ENCODE measurements at regions not wholly inside any gene's neighbourhood (a gene's known extent, or its start where the extent isn't known, plus 50 kb on each side); places are given as distances from the start of the nearest gene placed in this dataset.

GRCh38 chr10:30763918-30764317 is 134.4 kb upstream of the LYZL2 start:
- H3K9me3 ChIP-seq (ENCODE audit: low read length) = no peaks in the 10 kb centered on the region
- ChIA-PET CTCF (interaction anchor here (0.8 to 1.2 kb wide), 2 partner anchors 12 to 20 kb away, joined by 4 read pairs; no protein-coding TSS in a partner anchor), POLR2A (no interaction called here)
- H3K9me3 Mint-ChIP-seq = peaks cover 0 to 4% (median 2%) of the 10 kb centered on the region in 5 donors
- no peak overlapping the region for H3K4me3 Mint-ChIP-seq
- no peak overlapping the region for H3K27ac Mint-ChIP-seq
- no peaks in the 10 kb centered on the region for H3K27me3 ChIP-seq (ENCODE audit: insufficient read depth, low read length, poor library complexity, severe bottlenecking)
- no peak overlapping the region for H3K4me3 ChIP-seq (ENCODE audit: low read length)
- no peaks in the 10 kb centered on the region for H3K4me1 Mint-ChIP-seq
- no peaks in the 10 kb centered on the region for H3K36me3 Mint-ChIP-seq
- no peaks in the 10 kb centered on the region for H3K27me3 Mint-ChIP-seq
- DNase-seq = no peak
- no peaks in the 10 kb centered on the region for H3K36me3 ChIP-seq (ENCODE audit: insufficient read depth, low read length)
- H3K4me1 ChIP-seq (ENCODE audit: insufficient read depth, low read length) = no peaks in the 10 kb centered on the region
- no peak overlapping the region for H3K27ac ChIP-seq (ENCODE audit: low read depth, low read length)

- H3K9me3 ChIP-seq (ENCODE audit: low read length) = no peaks in the 10 kb centered on the region
- ChIA-PET POLR2A (no interaction called here), CTCF (interaction anchor here (0.9 to 1.5 kb wide), 3 partner anchors 11 to 21 kb away, joined by 3 to 4 read pairs (median 4); no protein-coding TSS in a partner anchor)
- no peak overlapping the region for H3K4me3 Mint-ChIP-seq
- H3K4me1 ChIP-seq (ENCODE audit: insufficient read depth, low read length) = no peaks in the 10 kb centered on the region
- no peaks in the 10 kb centered on the region for H3K27me3 ChIP-seq (ENCODE audit: insufficient read depth, low read length, poor library complexity, severe bottlenecking)
- no peak overlapping the region for H3K27ac Mint-ChIP-seq
- no peaks in the 10 kb centered on the region for H3K4me1 Mint-ChIP-seq
- H3K9me3 Mint-ChIP-seq = no peaks in the 10 kb centered on the region
- H3K36me3 Mint-ChIP-seq = no peaks in the 10 kb centered on the region
- H3K36me3 ChIP-seq (ENCODE audit: insufficient read depth, low read length) = no peaks in the 10 kb centered on the region
- no peak overlapping the region for H3K27ac ChIP-seq (ENCODE audit: low read depth, low read length)
- H3K27me3 Mint-ChIP-seq = no peaks in the 10 kb centered on the region
- H3K4me3 ChIP-seq (ENCODE audit: low read length) = no peak overlapping the region
- no peak for DNase-seq
Observed at GRCh38 chr10:30762620-30763019, 133.1 kb upstream of the LYZL2 start.

GRCh38 chr10:30759423-30759822 is 129.9 kb upstream of the LYZL2 start:
- no peaks in the 10 kb centered on the region for H3K4me1 ChIP-seq (ENCODE audit: insufficient read depth, low read length)
- Mint-ChIP-seq H3K4me1 (no peaks in the 10 kb centered on the region), H3K27ac (peak overlapping the region in 1 of 8 donors; percentile 32), H3K4me3 (no peak overlapping the region), H3K9me3 (no peaks in the 10 kb centered on the region), H3K36me3 (no peaks in the 10 kb centered on the region), H3K27me3 (no peaks in the 10 kb centered on the region)
- no peaks in the 10 kb centered on the region for H3K36me3 ChIP-seq (ENCODE audit: insufficient read depth, low read length)
- no peak overlapping the region for H3K27ac ChIP-seq (ENCODE audit: low read depth, low read length)
- POLR2A ChIA-PET = no interaction called here
- no peaks in the 10 kb centered on the region for H3K27me3 ChIP-seq (ENCODE audit: insufficient read depth, low read length, poor library complexity, severe bottlenecking)
- no peak for DNase-seq
- no peak overlapping the region for H3K4me3 ChIP-seq (ENCODE audit: low read length)
- H3K9me3 ChIP-seq (ENCODE audit: low read length) = no peaks in the 10 kb centered on the region
- CTCF ChIA-PET = no interaction called here

- CTCF ChIA-PET = interaction anchor here (1.1 kb wide), 1 partner anchor 1012 kb away, joined by 3 read pairs; no protein-coding TSS in a partner anchor
Observed at GRCh38 chr10:30758338-30758737, 128.8 kb upstream of the LYZL2 start.

GRCh38 chr10:30756896-30757295 is 127.3 kb upstream of the LYZL2 start:
- no peak overlapping the region for H3K4me3 ChIP-seq (ENCODE audit: low read length)
- Mint-ChIP-seq H3K4me1 (peaks cover 2 to 3% (median 2%) of the 10 kb centered on the region in 3 donors), H3K4me3 (no peak overlapping the region), H3K27ac (peak overlapping the region in 1 of 8 donors; percentile 50), H3K27me3 (peaks cover 0 to 2% of the 10 kb centered on the region in 2 donors), H3K36me3 (no peaks in the 10 kb centered on the region), H3K9me3 (no peaks in the 10 kb centered on the region)
- no peak for DNase-seq
- no peaks in the 10 kb centered on the region for H3K4me1 ChIP-seq (ENCODE audit: insufficient read depth, low read length)
- H3K27ac ChIP-seq (ENCODE audit: low read depth, low read length) = no peak overlapping the region
- H3K36me3 ChIP-seq (ENCODE audit: insufficient read depth, low read length) = no peaks in the 10 kb centered on the region
- H3K27me3 ChIP-seq (ENCODE audit: insufficient read depth, low read length, poor library complexity, severe bottlenecking) = no peaks in the 10 kb centered on the region
- ChIA-PET POLR2A (no interaction called here), CTCF (no interaction called here)
- H3K9me3 ChIP-seq (ENCODE audit: low read length) = no peaks in the 10 kb centered on the region

More at GRCh38 chr10:30758338-30758737, 128.8 kb upstream of the LYZL2 start:
- H3K9me3 ChIP-seq (ENCODE audit: low read length) = no peaks in the 10 kb centered on the region
- H3K36me3 ChIP-seq (ENCODE audit: insufficient read depth, low read length) = no peaks in the 10 kb centered on the region
- H3K27ac ChIP-seq (ENCODE audit: low read depth, low read length) = no peak overlapping the region
- no peaks in the 10 kb centered on the region for H3K27me3 ChIP-seq (ENCODE audit: insufficient read depth, low read length, poor library complexity, severe bottlenecking)
- no peak overlapping the region for H3K4me3 Mint-ChIP-seq
- POLR2A ChIA-PET = no interaction called here
- H3K27me3 Mint-ChIP-seq = no peaks in the 10 kb centered on the region
- H3K4me1 ChIP-seq (ENCODE audit: insufficient read depth, low read length) = no peaks in the 10 kb centered on the region
- peak overlapping the region in 1 of 8 donors; percentile 29 for H3K27ac Mint-ChIP-seq
- DNase-seq = no peak
- H3K36me3 Mint-ChIP-seq = no peaks in the 10 kb centered on the region
- H3K4me1 Mint-ChIP-seq = no peaks in the 10 kb centered on the region
- H3K9me3 Mint-ChIP-seq = no peaks in the 10 kb centered on the region
- H3K4me3 ChIP-seq (ENCODE audit: low read length) = no peak overlapping the region

GRCh38 chr10:30756151-30756550 is 126.6 kb upstream of the LYZL2 start:
- H3K27ac Mint-ChIP-seq = peak overlapping the region in 1 of 8 donors; percentile 63
- H3K4me1 Mint-ChIP-seq = peaks cover 9 to 10% (median 10%) of the 10 kb centered on the region in 3 donors
- Histone ChIP-seq H3K27ac (ENCODE audit: low read depth, low read length) (no peak overlapping the region), H3K27me3 (ENCODE audit: insufficient read depth, low read length, poor library complexity, severe bottlenecking) (no peaks in the 10 kb centered on the region), H3K9me3 (ENCODE audit: low read length) (no peaks in the 10 kb centered on the region), H3K36me3 (ENCODE audit: insufficient read depth, low read length) (no peaks in the 10 kb centered on the region), H3K4me3 (ENCODE audit: low read length) (no peak overlapping the region), H3K4me1 (ENCODE audit: insufficient read depth, low read length) (peaks cover 6% of the 10 kb centered on the region)
- H3K27me3 Mint-ChIP-seq = peaks cover 0 to 2% of the 10 kb centered on the region in 2 donors
- H3K9me3 Mint-ChIP-seq = no peaks in the 10 kb centered on the region
- DNase-seq = no peak
- ChIA-PET POLR2A (no interaction called here), CTCF (interaction anchor here (2.4 kb wide), 1 partner anchor 1053 kb away, joined by 4 read pairs; no protein-coding TSS in a partner anchor)
- H3K4me3 Mint-ChIP-seq = no peak overlapping the region
- no peaks in the 10 kb centered on the region for H3K36me3 Mint-ChIP-seq

GRCh38 chr10:30755441-30755953 is 125.9 kb upstream of the LYZL2 start:
- no peak for DNase-seq
- Histone ChIP-seq H3K27me3 (ENCODE audit: insufficient read depth, low read length, poor library complexity, severe bottlenecking) (no peaks in the 10 kb centered on the region), H3K9me3 (ENCODE audit: low read length) (no peaks in the 10 kb centered on the region), H3K4me3 (ENCODE audit: low read length) (no peak overlapping the region), H3K4me1 (ENCODE audit: insufficient read depth, low read length) (peaks cover 13% of the 10 kb centered on the region), H3K36me3 (ENCODE audit: insufficient read depth, low read length) (no peaks in the 10 kb centered on the region), H3K27ac (ENCODE audit: low read depth, low read length) (no peak overlapping the region)
- Mint-ChIP-seq H3K9me3 (no peaks in the 10 kb centered on the region), H3K36me3 (no peaks in the 10 kb centered on the region), H3K27ac (no peak overlapping the region), H3K4me1 (peaks cover 16 to 17% (median 16%) of the 10 kb centered on the region in 3 donors), H3K27me3 (peaks cover 0 to 2% of the 10 kb centered on the region in 2 donors), H3K4me3 (no peak overlapping the region)
- POLR2A ChIA-PET = no interaction called here
- CTCF ChIA-PET = interaction anchor here (2.4 kb wide), 1 partner anchor 1054 kb away, joined by 4 read pairs; no protein-coding TSS in a partner anchor

- H3K4me3 ChIP-seq (ENCODE audit: low read length) = no peak overlapping the region
- no peak overlapping the region for H3K27ac ChIP-seq (ENCODE audit: low read depth, low read length)
- H3K27ac Mint-ChIP-seq = peak overlapping the region in 1 of 8 donors; percentile 16
- CTCF ChIA-PET = interaction anchor here (0.6 to 6.9 kb wide), 37 partner anchors 8 to 1109 kb away, joined by 3 to 42 read pairs (median 4); partner anchors contain the start of gene ZNF438
- no peaks in the 10 kb centered on the region for H3K36me3 ChIP-seq (ENCODE audit: insufficient read depth, low read length)
- H3K27me3 Mint-ChIP-seq = peaks cover 0 to 5% of the 10 kb centered on the region in 2 donors
- DNase-seq = no peak
- peaks cover 44 to 47% (median 46%) of the 10 kb centered on the region in 3 donors for H3K4me1 Mint-ChIP-seq
- no peaks in the 10 kb centered on the region for H3K9me3 Mint-ChIP-seq
- no peak overlapping the region for H3K4me3 Mint-ChIP-seq
- no peaks in the 10 kb centered on the region for H3K9me3 ChIP-seq (ENCODE audit: low read length)
- no peaks in the 10 kb centered on the region for H3K36me3 Mint-ChIP-seq
- POLR2A ChIA-PET = no interaction called here
- no peaks in the 10 kb centered on the region for H3K27me3 ChIP-seq (ENCODE audit: insufficient read depth, low read length, poor library complexity, severe bottlenecking)
- H3K4me1 ChIP-seq (ENCODE audit: insufficient read depth, low read length) = peaks cover 14% of the 10 kb centered on the region
Observed at GRCh38 chr10:30752481-30752881, 122.9 kb upstream of the LYZL2 start.
